ENCODE measurements at regions not wholly inside any gene's neighbourhood (a gene's known extent, or its start where the extent isn't known, plus 50 kb on each side); places are given as distances from the start of the nearest gene placed in this dataset.
A peak's percentile ranks its signal among the peaks of the same experiment; 100 is the strongest.

GRCh38 chr1:81135524-81135923 is 665.2 kb upstream of the ADGRL2 start:
- no peak for DNase-seq (ENCODE audit: low read depth in 3 of 3, low spot score in 2 of 3)

GRCh38 chr1:81129776-81130175 is 671.0 kb upstream of the ADGRL2 start:
- no peak for DNase-seq (ENCODE audit: low read depth in 3 of 3, low spot score in 2 of 3)

- peak in 2 of 3 donors; percentile 59 to 70 for DNase-seq (ENCODE audit: low read depth in 3 of 3, low spot score in 2 of 3)
These were observed 671.4 kb upstream of the ADGRL2 start for GRCh38 chr1:81129366-81129765.

GRCh38 chr1:81128079-81128478 is 672.7 kb upstream of the ADGRL2 start:
- no peak for DNase-seq (ENCODE audit: low read depth in 3 of 3, low spot score in 2 of 3)

GRCh38 chr1:81126989-81127581 is 673.6 kb upstream of the ADGRL2 start:
- no peak for DNase-seq (ENCODE audit: low read depth in 3 of 3, low spot score in 2 of 3)

- DNase-seq (ENCODE audit: low read depth in 3 of 3, low spot score in 2 of 3): no peak
These were observed 675.1 kb upstream of the ADGRL2 start for GRCh38 chr1:81125672-81126071.

- no peak for DNase-seq (ENCODE audit: low read depth in 3 of 3, low spot score in 2 of 3)
These were observed 679.4 kb upstream of the ADGRL2 start for GRCh38 chr1:81121306-81121705.

- no peak for DNase-seq (ENCODE audit: low read depth in 3 of 3, low spot score in 2 of 3)
These were observed 681.4 kb upstream of the ADGRL2 start for GRCh38 chr1:81119319-81119718.

GRCh38 chr1:81118550-81118949 is 682.2 kb upstream of the ADGRL2 start:
- no peak for DNase-seq (ENCODE audit: low read depth in 3 of 3, low spot score in 2 of 3)

- no peak for DNase-seq (ENCODE audit: low read depth in 3 of 3, low spot score in 2 of 3)
These were observed 685.3 kb upstream of the ADGRL2 start for GRCh38 chr1:81115422-81115821.

GRCh38 chr1:81114191-81114590 is 686.5 kb upstream of the ADGRL2 start:
- DNase-seq (ENCODE audit: low read depth in 3 of 3, low spot score in 2 of 3): no peak

- no peak for DNase-seq (ENCODE audit: low read depth in 3 of 3, low spot score in 2 of 3)
These were observed 687.0 kb upstream of the ADGRL2 start for GRCh38 chr1:81113688-81114087.

- no peak for DNase-seq (ENCODE audit: low read depth in 3 of 3, low spot score in 2 of 3)
These were observed 688.9 kb upstream of the ADGRL2 start for GRCh38 chr1:81111818-81112217.

GRCh38 chr1:81109038-81109437 is 691.7 kb upstream of the ADGRL2 start:
- no peak for DNase-seq (ENCODE audit: low read depth in 3 of 3, low spot score in 2 of 3)

GRCh38 chr1:81097860-81098259 is 702.9 kb upstream of the ADGRL2 start:
- DNase-seq (ENCODE audit: low read depth in 3 of 3, low spot score in 2 of 3): no peak

- DNase-seq (ENCODE audit: low read depth in 3 of 3, low spot score in 2 of 3): no peak
These were observed 727.2 kb upstream of the ADGRL2 start for GRCh38 chr1:81073580-81073979.

- no peak for DNase-seq (ENCODE audit: low read depth in 3 of 3, low spot score in 2 of 3)
These were observed 728.6 kb upstream of the ADGRL2 start for GRCh38 chr1:81071969-81072753.

GRCh38 chr1:81071072-81071858 is 729.5 kb upstream of the ADGRL2 start:
- no peak for DNase-seq (ENCODE audit: low read depth in 3 of 3, low spot score in 2 of 3)

- no peak for DNase-seq (ENCODE audit: low read depth in 3 of 3, low spot score in 2 of 3)
These were observed 730.9 kb upstream of the ADGRL2 start for GRCh38 chr1:81069856-81070255.

GRCh38 chr1:81068726-81069125 is 732.0 kb upstream of the ADGRL2 start:
- no peak for DNase-seq (ENCODE audit: low read depth in 3 of 3, low spot score in 2 of 3)

GRCh38 chr1:81053826-81054225 is 746.9 kb upstream of the ADGRL2 start:
- DNase-seq (ENCODE audit: low read depth in 3 of 3, low spot score in 2 of 3): peak in 1 of 3 donors; percentile 6

- no peak for DNase-seq (ENCODE audit: low read depth in 3 of 3, low spot score in 2 of 3)
These were observed 748.6 kb upstream of the ADGRL2 start for GRCh38 chr1:81052162-81052561.

All from right renal cortex interstitium (tissue), 3 donors.